H1 (cell line): ENCODE measurements at regions not wholly inside any gene's neighbourhood (a gene's known extent, or its start where the extent isn't known, plus 50 kb on each side); places are given as distances from the start of the nearest gene placed in this dataset.

Experiments used
- CTCF ChIA-PET: fragments of 300-600 bp; sonication (Branson Sonifier 250); formaldehyde crosslinking; loops from one replicate; lab custom pipeline; 2021; ENCODE audit not compliant: partially characterized antibody; lab: Charles Lee
- POLR2A ChIA-PET: fragments of 300-600 bp; sonication (Branson Sonifier 250); formaldehyde crosslinking; loops from one replicate; lab custom pipeline; 2021; ENCODE audit warnings: inconsistent platforms; ENCODE audit not compliant: partially characterized antibody; lab: Charles Lee
- DNase-seq, 2 experiments: peaks; one replicate each; pipeline versions ENCODE4 v3.0.0 to v3.0.0-alpha.2; 2010 to 2022; ENCODE audit warnings: low spot score in 2 of 2, low read depth in 1 of 2, mixed read lengths in 1 of 2
- FAIRE-seq: peaks from 2 replicates; lab custom pipeline; 2011; peaks lifted over from hg19 to GRCh38; lab: Jason Lieb, UNC
- H2AFZ ChIP-seq: 2 replicates; pipeline ENCODE4 v1.8.1; 2012; ENCODE audit warnings: low read length, inconsistent platforms
- H2AK5ac ChIP-seq: 2 replicates; pipeline ENCODE4 v1.6.1; 2013; ENCODE audit warnings: low read depth, low read length
- H2BK120ac ChIP-seq: replicated peaks from 2 replicates; pipeline ENCODE3; 2013; ENCODE audit warnings: low read depth, low read length, inconsistent platforms
- H2BK12ac ChIP-seq: 2 replicates; pipeline ENCODE4 v1.6.1; 2013; ENCODE audit warnings: low read depth, low read length
- H2BK15ac ChIP-seq: 2 replicates; pipeline ENCODE4 v1.6.1; 2013; ENCODE audit warnings: low read length
- H2BK20ac ChIP-seq: 2 replicates; pipeline ENCODE4 v1.6.1; 2013; ENCODE audit warnings: low read length
- H2BK5ac ChIP-seq: 2 replicates; pipeline ENCODE4 v1.6.1; 2013; ENCODE audit warnings: low read depth, low read length
- H3K14ac ChIP-seq: 2 replicates; pipeline ENCODE4 v1.6.1; 2013; ENCODE audit warnings: inconsistent platforms; ENCODE audit not compliant: insufficient read length
- H3K18ac ChIP-seq: 2 replicates; pipeline ENCODE4 v1.6.1; 2013; ENCODE audit warnings: low read length; ENCODE audit errors: extremely low read depth
- H3K23ac ChIP-seq: 2 replicates; pipeline ENCODE4 v1.6.1; 2013; ENCODE audit warnings: inconsistent platforms; ENCODE audit not compliant: insufficient read length
- H3K23me2 ChIP-seq: 2 replicates; pipeline ENCODE4 v1.6.1; 2013; ENCODE audit warnings: low read depth, low read length
- H3K27ac ChIP-seq: 2 replicates; pipeline ENCODE4 v1.6.1; 2011; ENCODE audit warnings: low read depth, low read length, inconsistent platforms
- H3K27me3 ChIP-seq, 4 experiments: replicated peaks in 1 of 4; 1 replicate in 1 of 4; 2 replicates in 3 of 4; pipeline versions ENCODE4 v1.6.1 to v1.8.1; 2011 to 2013; ENCODE audit warnings: low read length in 3 of 4, mild to moderate bottlenecking in 3 of 4, inconsistent platforms in 2 of 4, mixed read lengths in 2 of 4, moderate library complexity in 1 of 4; ENCODE audit not compliant: control insufficient read depth in 3 of 4, insufficient read depth in 3 of 4; ENCODE audit errors: extremely low read depth in 1 of 4
- H3K36me3 ChIP-seq, 4 experiments: 2 replicates each; pipeline versions ENCODE4 v1.6.1 to v1.8.1; 2011 to 2013; ENCODE audit warnings: mild to moderate bottlenecking in 4 of 4, low read length in 3 of 4, moderate library complexity in 2 of 4, control low read depth in 1 of 4, inconsistent platforms in 1 of 4; ENCODE audit not compliant: insufficient read depth in 4 of 4, control insufficient read depth in 2 of 4
- H3K4ac ChIP-seq: replicated peaks from 2 replicates; pipeline ENCODE3; 2013; ENCODE audit warnings: low read length, low read depth, mixed read lengths, inconsistent platforms; ENCODE audit not compliant: insufficient read length
- H3K4me1 ChIP-seq, 4 experiments: replicated peaks in 1 of 4; 1 replicate in 1 of 4; 2 replicates in 3 of 4; pipeline versions ENCODE4 v1.6.1 to v1.8.1; 2011 to 2013; ENCODE audit warnings: low read length in 3 of 4, inconsistent platforms in 2 of 4, mixed read lengths in 1 of 4; ENCODE audit not compliant: insufficient read depth in 4 of 4, control insufficient read depth in 3 of 4
- H3K4me2 ChIP-seq, 2 experiments: 2 replicates each; pipeline versions ENCODE4 v1.6.1 to v1.8.1; 2011 to 2013; ENCODE audit warnings: low read depth in 2 of 2, low read length in 2 of 2, control low read depth in 1 of 2, inconsistent platforms in 1 of 2, mild to moderate bottlenecking in 1 of 2; ENCODE audit not compliant: insufficient read depth in 1 of 2
- H3K4me3 ChIP-seq, 4 experiments: fragments of 200-600, 300-600 bp in 1 of 4; sonication (generic), shearing (Covaris generic), sonication (Bioruptor Twin) in 1 of 4; 2 replicates each; pipeline versions ENCODE4 v1.5.1 to v1.8.1; 2011 to 2016; ENCODE audit warnings: low read length in 4 of 4, low read depth in 3 of 4, control low read depth in 2 of 4, inconsistent platforms in 2 of 4, mild to moderate bottlenecking in 2 of 4, mixed read lengths in 1 of 4, moderate library complexity in 1 of 4; ENCODE audit not compliant: insufficient read depth in 2 of 4; ENCODE audit errors: extremely low read depth in 1 of 4
- H3K56ac ChIP-seq: replicated peaks from 2 replicates; pipeline ENCODE3; 2013; ENCODE audit warnings: low read depth, mild to moderate bottlenecking, mixed read lengths, low read length, inconsistent platforms; ENCODE audit not compliant: insufficient read length
- H3K79me1 ChIP-seq: 2 replicates; pipeline ENCODE4 v1.6.1; 2013; ENCODE audit warnings: low read depth, low read length, control low read depth
- H3K79me2 ChIP-seq, 2 experiments: 2 replicates each; pipeline versions ENCODE4 v1.6.1 to v1.8.1; 2012 to 2013; ENCODE audit warnings: low read length in 2 of 2, mild to moderate bottlenecking in 2 of 2, inconsistent platforms in 1 of 2; ENCODE audit not compliant: insufficient read depth in 2 of 2, control insufficient read depth in 1 of 2
- H3K9ac ChIP-seq, 4 experiments: replicated peaks in 1 of 4; 1 replicate in 1 of 4; 2 replicates in 3 of 4; pipeline versions ENCODE4 v1.6.1 to v1.8.1; 2011 to 2013; ENCODE audit warnings: low read depth in 3 of 4, low read length in 3 of 4, control low read depth in 2 of 4, mild to moderate bottlenecking in 2 of 4, moderate library complexity in 2 of 4, inconsistent platforms in 1 of 4; ENCODE audit errors: extremely low read depth in 1 of 4
- H3K9me3 ChIP-seq, 2 experiments: 2 replicates each; pipeline versions ENCODE4 v1.6.1 to v1.8.1; 2012 to 2013; ENCODE audit warnings: mild to moderate bottlenecking in 2 of 2, moderate library complexity in 2 of 2, control low read depth in 1 of 2, inconsistent platforms in 1 of 2, low read depth in 1 of 2, low read length in 1 of 2, mixed read lengths in 1 of 2; ENCODE audit not compliant: insufficient read depth in 2 of 2
- H4K20me1 ChIP-seq, 2 experiments: replicated peaks in 1 of 2; 2 replicates each; pipeline versions ENCODE3 to v1.8.1; 2011 to 2013; ENCODE audit warnings: inconsistent platforms in 2 of 2, low read length in 2 of 2, mild to moderate bottlenecking in 1 of 2; ENCODE audit not compliant: insufficient read depth in 2 of 2, control insufficient read depth in 1 of 2
- H4K5ac ChIP-seq: 2 replicates; pipeline ENCODE4 v1.6.1; 2013; ENCODE audit warnings: low read length, low read depth, mixed read lengths, inconsistent platforms; ENCODE audit not compliant: insufficient read length
- H4K8ac ChIP-seq: 2 replicates; pipeline ENCODE4 v1.8.0; 2013; ENCODE audit warnings: mild to moderate bottlenecking, moderate library complexity, low read length, inconsistent platforms; ENCODE audit not compliant: insufficient read depth; ENCODE audit errors: extremely low read depth
- H4K91ac ChIP-seq: replicated peaks from 2 replicates; pipeline ENCODE3; 2013; ENCODE audit warnings: low read length, mixed read lengths, inconsistent platforms; ENCODE audit not compliant: insufficient read length
- CBX5 ChIP-seq: fragments of 300-800, 300-1000 bp; sonication (generic); IDR thresholded peaks from 2 replicates; pipeline ENCODE4 v1.7.1; 2016; ENCODE audit warnings: antibody characterized with exemption, low read length, low read depth
- CEBPB ChIP-seq: IDR thresholded peaks from 2 replicates; pipeline ENCODE4 v1.6.1; 2012; ENCODE audit warnings: low read depth, low read length
- E2F6 ChIP-seq: IDR thresholded peaks from 2 replicates; pipeline ENCODE4 v1.6.1; 2012; ENCODE audit warnings: inconsistent platforms
- HDAC6 ChIP-seq: IDR thresholded peaks from one replicate; pipeline ENCODE4 v1.7.1; 2012; ENCODE audit warnings: low read depth, mild to moderate bottlenecking, inconsistent platforms, low read length, moderate library complexity
- JUN ChIP-seq: IDR thresholded peaks from 2 replicates; pipeline ENCODE4 v1.6.1; 2011; ENCODE audit warnings: low read depth, mild to moderate bottlenecking, improper control_type of control experiment, low read length
- KDM1A ChIP-seq: fragments of 200-600, 300-600 bp; sonication (generic); IDR thresholded peaks from 2 replicates; pipeline ENCODE4 v1.7.1; 2016; ENCODE audit warnings: mild to moderate bottlenecking, low read length, borderline replicate concordance
- RAD21 ChIP-seq, 2 experiments: IDR thresholded peaks in 1 of 2; conservative IDR thresholded peaks in 1 of 2; 2 replicates each; pipeline ENCODE4 v1.6.1; 2011; ENCODE audit warnings: low read depth in 2 of 2, low read length in 2 of 2, improper control_type of control experiment in 1 of 2, inconsistent platforms in 1 of 2, mild to moderate bottlenecking in 1 of 2, moderate library complexity in 1 of 2
- SIN3A ChIP-seq, 2 experiments: IDR thresholded peaks in 1 of 2; conservative IDR thresholded peaks in 1 of 2; 2 replicates each; pipeline ENCODE4 v1.6.1; 2011 to 2012; ENCODE audit warnings: low read length in 2 of 2, improper control_type of control experiment in 1 of 2, low read depth in 1 of 2, mild to moderate bottlenecking in 1 of 2
- SIRT6 ChIP-seq: IDR thresholded peaks from one replicate; pipeline ENCODE4 v1.7.1; 2012; ENCODE audit warnings: low read length, inconsistent platforms
- SP4 ChIP-seq: IDR thresholded peaks from 2 replicates; pipeline ENCODE4 v1.6.1; 2012; ENCODE audit warnings: low read length, inconsistent platforms
- USF2 ChIP-seq: IDR thresholded peaks from 2 replicates; pipeline ENCODE4 v1.6.1; 2011; ENCODE audit warnings: low read length, improper control_type of control experiment
- YY1 ChIP-seq: IDR thresholded peaks from 2 replicates; pipeline ENCODE4 v1.6.1; 2011; ENCODE audit warnings: low read depth, mild to moderate bottlenecking, low read length
- WGBS, 2 experiments: shearing (Covaris generic) in 1 of 2; methylation state at CpG; one replicate each; pipeline versions ENCODE4 v1.1.6 to v1.1.7; 2013 to 2015; ENCODE audit warnings: low lambda C conversion rate in 2 of 2, mixed read lengths in 2 of 2, inconsistent platforms in 1 of 2, low coverage in 1 of 2, missing lambda C conversion rate in 1 of 2; ENCODE audit not compliant: insufficient replicate concordance in 2 of 2, insufficient coverage in 1 of 2, insufficient read length in 1 of 2; ENCODE audit errors: extremely low coverage in 1 of 2, missing lambda C conversion rate in 1 of 2; 5-methylcytosine and 5-hydroxymethylcytosine counted together

- Histone ChIP-seq H2BK15ac (no peak overlapping the region), H4K91ac (no peak overlapping the region), H3K27ac (no peak overlapping the region), H2AFZ (no peak overlapping the region), H2AK5ac (no peak overlapping the region), H3K4me2 (no peak overlapping the region), H4K8ac (no peak overlapping the region), H3K4me3 (no peak overlapping the region), H3K27me3 (no peaks in the 10 kb centered on the region), H3K4me1 (no peaks in the 10 kb centered on the region), H3K14ac (no peak overlapping the region), H3K36me3 (no peaks in the 10 kb centered on the region), H3K9me3 (no peaks in the 10 kb centered on the region), H3K18ac (no peak overlapping the region), H4K5ac (no peak overlapping the region), H2BK20ac (no peak overlapping the region), H3K9ac (no peak overlapping the region), H3K56ac (no peak overlapping the region), H3K4ac (no peak overlapping the region), H2BK12ac (no peak overlapping the region), H3K79me2 (no peaks in the 10 kb centered on the region), H3K79me1 (no peaks in the 10 kb centered on the region), H2BK5ac (no peak overlapping the region), H2BK120ac (no peak overlapping the region), H3K23ac (no peak overlapping the region), H3K23me2 (no peaks in the 10 kb centered on the region), H4K20me1 (no peaks in the 10 kb centered on the region)
- DNase-seq (no peak), FAIRE-seq (no peak)
- WGBS, 2 experiments, result 91% methylated on average over 5 of the region's 5 CpGs; no CpG with 5 or more reads in 1 of the 2 experiments
- ChIA-PET POLR2A (no interaction called here), CTCF (no interaction called here)
- no peak for TF ChIP-seq JUN
- TF ChIP-seq SP4, result no peak
- TF ChIP-seq KDM1A, result no peak
- TF ChIP-seq E2F6, result no peak
- no peak for TF ChIP-seq HDAC6
- no peak for TF ChIP-seq RAD21 (IDR thresholded peaks at IDR 0.05 in 1 of 2, conservative IDR thresholded peaks at IDR 0.05 in 1 of 2; ENCODE audit: low read depth in 2 of 2, low read length in 2 of 2)
- no peak for TF ChIP-seq USF2
- TF ChIP-seq YY1, result no peak
- no peak for TF ChIP-seq CBX5
- no peak for TF ChIP-seq SIN3A (conservative IDR thresholded peaks at IDR 0.05 in 1 of 2, IDR thresholded peaks at IDR 0.05 in 1 of 2; ENCODE audit: low read depth in 1 of 2, low read length in 2 of 2)
- TF ChIP-seq CEBPB, result no peak
- TF ChIP-seq SIRT6, result no peak
Measured at GRCh38 chr11:109526061-109526460, 104.1 kb downstream of the C11orf87 start.
